GM12874 (cell line): ENCODE measurements at regions not wholly inside any gene's neighbourhood (a gene's known extent, or its start where the extent isn't known, plus 50 kb on each side); places are given as distances from the start of the nearest gene placed in this dataset.

Source experiments
- CTCF ChIP-seq: IDR thresholded peaks from 2 replicates; pipeline ENCODE4 v1.5.1; 2011; ENCODE audit warnings: low read depth, mild to moderate bottlenecking, control low read depth, low read length, moderate library complexity; ENCODE audit not compliant: insufficient read depth

DNA sequence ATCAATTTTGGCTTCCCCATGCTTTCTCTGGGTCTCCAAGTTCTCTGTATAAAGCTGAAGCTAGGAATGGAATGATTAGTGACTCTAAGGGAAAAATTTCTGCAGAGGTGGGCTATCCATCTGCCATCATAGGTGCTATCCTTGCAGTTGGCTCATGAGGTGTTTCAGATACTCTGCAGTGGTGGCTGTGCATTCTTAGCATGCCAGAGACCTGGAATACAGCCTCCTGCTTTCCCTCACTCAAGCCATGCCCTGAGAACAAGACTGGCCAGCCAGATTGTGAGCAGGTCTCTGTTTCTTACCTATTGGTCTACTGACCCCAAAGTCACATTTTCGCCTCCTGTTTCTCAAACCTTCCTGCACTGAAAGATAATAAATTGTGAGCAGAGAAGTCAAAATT, 719.6 kb downstream of the CCSER2 start:
- TF ChIP-seq CTCF: no peak

- no peak for TF ChIP-seq CTCF
These were observed 720.3 kb downstream of the CCSER2 start for GRCh38 chr10:85048644-85049043.

- TF ChIP-seq CTCF: no peak
These were observed 732.6 kb downstream of the CCSER2 start for GRCh38 chr10:85060944-85061343.

GRCh38 chr10:85061401-85061800, 733.0 kb downstream of the CCSER2 start:
- no peak for TF ChIP-seq CTCF

DNA sequence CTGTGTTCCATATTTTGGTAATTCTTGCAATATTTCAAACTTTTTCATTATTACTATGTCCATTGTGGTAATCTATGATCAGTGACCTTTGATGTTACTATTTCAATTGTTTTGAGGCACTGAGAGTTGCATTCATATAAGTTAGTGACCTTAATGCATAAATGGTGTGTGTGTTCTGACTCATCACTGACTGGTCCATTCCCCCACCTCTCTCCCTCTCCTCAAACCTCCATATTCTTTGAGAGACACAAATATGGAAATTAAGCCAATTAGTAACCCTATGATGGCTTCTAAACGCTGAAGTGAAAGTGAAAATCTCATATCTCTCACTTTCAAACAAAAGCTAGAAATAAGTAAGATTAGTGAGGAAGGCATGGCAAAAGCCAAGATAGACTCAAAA, 739.6 kb downstream of the CCSER2 start:
- TF ChIP-seq CTCF: no peak

GRCh38 chr10:85080934-85081333, 752.5 kb downstream of the CCSER2 start:
- no peak for TF ChIP-seq CTCF

DNA sequence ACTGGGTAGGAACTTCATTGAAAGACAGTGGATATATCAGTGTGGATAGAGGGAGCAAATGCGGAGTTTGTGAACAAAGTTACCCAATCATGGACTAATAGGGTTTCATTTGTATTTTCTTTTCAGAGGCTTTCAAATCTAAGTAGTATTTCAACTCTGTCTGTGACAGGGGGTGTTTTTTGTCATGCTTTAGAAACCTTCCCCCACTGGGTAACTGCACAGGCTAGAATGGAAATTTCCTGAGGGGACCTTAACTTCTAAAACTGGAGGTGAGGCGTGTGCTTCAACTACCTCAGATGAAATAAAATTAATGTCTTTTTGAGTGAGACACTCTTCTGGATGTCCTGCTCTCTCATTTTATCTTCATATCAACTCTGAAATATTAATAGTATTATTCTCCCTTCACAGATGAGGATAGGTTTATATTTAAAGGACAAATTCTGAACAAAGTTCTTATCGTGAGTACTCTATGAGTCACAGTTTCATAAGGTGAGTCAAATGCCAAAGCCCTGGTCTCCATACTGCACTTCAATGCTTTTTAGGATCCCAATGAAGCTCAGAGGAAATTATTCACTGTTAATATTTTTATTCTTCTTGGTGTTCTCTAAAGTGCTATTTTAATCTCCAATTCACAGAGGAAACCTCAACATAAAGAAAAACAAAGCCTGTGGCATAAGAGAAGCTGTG, 770.6 kb downstream of the CCSER2 start:
- TF ChIP-seq CTCF: no peak
